Right lung (tissue), 2 donors: ENCODE measurements at regions not wholly inside any gene's neighbourhood (a gene's known extent, or its start where the extent isn't known, plus 50 kb on each side); places are given as distances from the start of the nearest gene placed in this dataset.

ENCODE experiments used
- DNase-seq, 2 donors: peaks; one replicate each; pipeline ENCODE4 v3.0.0-alpha.2; 2013

- DNase-seq, result peak; percentile 35 to 48
Measured at GRCh38 chr16:74034862-74035261, 261.8 kb upstream of the PSMD7 start.

- no peak for DNase-seq
Measured at GRCh38 chr16:74034200-74034599, 262.4 kb upstream of the PSMD7 start.

GRCh38 chr16:74033441-74033995 is 263.1 kb upstream of the PSMD7 start:
- no peak for DNase-seq

GRCh38 chr16:74031551-74031950 is 265.1 kb upstream of the PSMD7 start:
- no peak for DNase-seq

- DNase-seq, result no peak
Measured at GRCh38 chr16:74030000-74030706, 266.5 kb upstream of the PSMD7 start.

GRCh38 chr16:74029115-74029792 is 267.4 kb upstream of the PSMD7 start:
- DNase-seq, result no peak

GRCh38 chr16:74026373-74027281 is 270.0 kb upstream of the PSMD7 start:
- no peak for DNase-seq

- no peak for DNase-seq
Measured at GRCh38 chr16:74024953-74025352, 271.7 kb upstream of the PSMD7 start.

- DNase-seq, result no peak
Measured at GRCh38 chr16:74020095-74020670, 276.4 kb upstream of the PSMD7 start.

- DNase-seq, result no peak
Measured at GRCh38 chr16:74019612-74020011, 277.0 kb upstream of the PSMD7 start.

- DNase-seq, result no peak
Measured at GRCh38 chr16:74015953-74016352, 280.7 kb upstream of the PSMD7 start.

- DNase-seq, result no peak
Measured at GRCh38 chr16:73998707-73999106, 297.9 kb upstream of the PSMD7 start.

- DNase-seq, result peak in 1 of 2 donors; percentile 0
Measured at GRCh38 chr16:73997971-73998370, 298.6 kb upstream of the PSMD7 start.

GRCh38 chr16:73997340-73997711 is 299.3 kb upstream of the PSMD7 start:
- DNase-seq, result no peak

- DNase-seq, result peak; percentile 20 to 29
Measured at GRCh38 chr16:73996624-73997339, 299.8 kb upstream of the PSMD7 start.

- DNase-seq, result no peak
Measured at GRCh38 chr16:73993878-73994277, 302.7 kb upstream of the PSMD7 start.

- no peak for DNase-seq
Measured at GRCh38 chr16:73978407-73978784, 318.2 kb upstream of the PSMD7 start.

- DNase-seq, result no peak
Measured at GRCh38 chr16:73976644-73977043, 320.0 kb upstream of the PSMD7 start.

GRCh38 chr16:73973174-73973573 is 323.4 kb upstream of the PSMD7 start:
- DNase-seq, result no peak

GRCh38 chr16:73966851-73967250 is 329.8 kb upstream of the PSMD7 start:
- DNase-seq, result no peak

GRCh38 chr16:73965591-73965990 is 331.0 kb upstream of the PSMD7 start:
- no peak for DNase-seq
